Stimulated activated CD4-positive, alpha-beta T cell treated with anti-CD3 and anti-CD28 coated beads, TNF-alpha, amount 100 ng/mL, for 48 hours (primary cell): ENCODE measurements at regions not wholly inside any gene's neighbourhood (a gene's known extent, or its start where the extent isn't known, plus 50 kb on each side); places are given as distances from the start of the nearest gene placed in this dataset.
"Not testable (repeated sequence)": the region's sequence is repeated elsewhere in the genome, so short reads cannot be mapped to it uniquely, and the experiment has no call there.

Source experiments
- DNase-seq, 3 donors: peaks; one replicate each; pipeline ENCODE4 v3.0.0-alpha.2; 2020; ENCODE audit warnings: low read depth in 3 of 3

GRCh38 chr3:162538906-162539305 lies 1042.3 kb downstream of the OTOL1 start:
- no peak for DNase-seq

GRCh38 chr3:162540421-162540820 lies 1043.8 kb downstream of the OTOL1 start:
- no peak for DNase-seq

- DNase-seq: no peak
Observed at GRCh38 chr3:162541923-162542322, 1045.3 kb downstream of the OTOL1 start.

GRCh38 chr3:162544246-162544645 lies 1047.6 kb downstream of the OTOL1 start:
- DNase-seq: no peak

GRCh38 chr3:162546910-162547309 lies 1050.3 kb downstream of the OTOL1 start:
- DNase-seq: no peak

- no peak for DNase-seq
Observed at GRCh38 chr3:162547321-162547720, 1050.7 kb downstream of the OTOL1 start.

GRCh38 chr3:162555761-162556160 lies 1059.2 kb downstream of the OTOL1 start:
- no peak for DNase-seq

GRCh38 chr3:162558016-162558415 lies 1061.4 kb downstream of the OTOL1 start:
- DNase-seq: no peak

- no peak for DNase-seq
Observed at GRCh38 chr3:162568706-162569105, 1072.1 kb downstream of the OTOL1 start.

GRCh38 chr3:162569314-162569713 lies 1072.7 kb downstream of the OTOL1 start:
- no peak for DNase-seq

- no peak for DNase-seq
Observed at GRCh38 chr3:162584986-162585385, 1088.4 kb downstream of the OTOL1 start.

- no peak for DNase-seq
Observed at GRCh38 chr3:162586591-162586990, 1090.0 kb downstream of the OTOL1 start.

GRCh38 chr3:162597226-162597625 lies 1100.6 kb downstream of the OTOL1 start:
- no peak for DNase-seq

GRCh38 chr3:162598500-162598899 lies 1101.9 kb downstream of the OTOL1 start:
- not testable (repeated sequence) for DNase-seq

- not testable (repeated sequence) for DNase-seq
Observed at GRCh38 chr3:162599742-162600141, 1103.1 kb downstream of the OTOL1 start.

GRCh38 chr3:162601101-162601670 lies 1104.6 kb downstream of the OTOL1 start:
- no peak for DNase-seq

- no peak for DNase-seq
Observed at GRCh38 chr3:162602619-162603018, 1106.0 kb downstream of the OTOL1 start.

- DNase-seq: no peak
Observed at GRCh38 chr3:162605651-162606204, 1109.1 kb downstream of the OTOL1 start.

- no peak for DNase-seq
Observed at GRCh38 chr3:162610261-162610660, 1113.7 kb downstream of the OTOL1 start.

- no peak for DNase-seq
Observed at GRCh38 chr3:162612991-162613390, 1116.4 kb downstream of the OTOL1 start.

GRCh38 chr3:162626172-162626571 lies 1129.6 kb downstream of the OTOL1 start:
- DNase-seq: no peak

- no peak for DNase-seq
Observed at GRCh38 chr3:162628531-162628930, 1131.9 kb downstream of the OTOL1 start.

- DNase-seq: no peak
Observed at GRCh38 chr3:162629372-162629771, 1132.8 kb downstream of the OTOL1 start.

GRCh38 chr3:162632672-162633071 lies 1136.1 kb downstream of the OTOL1 start:
- no peak for DNase-seq
